H9 (cell line): ENCODE measurements at regions not wholly inside any gene's neighbourhood (a gene's known extent, or its start where the extent isn't known, plus 50 kb on each side); places are given as distances from the start of the nearest gene placed in this dataset.

Source experiments
- DNase-seq: peaks from one replicate; pipeline ENCODE4 v3.0.0-alpha.2; 2017
- H2AFZ ChIP-seq: one replicate; pipeline ENCODE4 v1.6.1; 2013; ENCODE audit warnings: mild to moderate bottlenecking, low read length, control low read depth, moderate library complexity
- H2AK5ac ChIP-seq: 2 replicates; pipeline ENCODE4 v1.6.1; 2013; ENCODE audit warnings: low read length, control low read depth, mixed read lengths; ENCODE audit not compliant: insufficient read length
- H2BK120ac ChIP-seq: one replicate; pipeline ENCODE4 v1.6.1; 2013; ENCODE audit warnings: low read depth, mild to moderate bottlenecking, low read length, control low read depth, inconsistent platforms; ENCODE audit not compliant: poor library complexity, severe bottlenecking
- H2BK12ac ChIP-seq: 2 replicates; pipeline ENCODE4 v1.6.1; 2013; ENCODE audit warnings: low read length, control low read depth, mixed read lengths, low read depth; ENCODE audit not compliant: insufficient read length
- H2BK15ac ChIP-seq: 2 replicates; pipeline ENCODE4 v1.6.1; 2013; ENCODE audit warnings: low read depth, low read length, control low read depth
- H2BK20ac ChIP-seq: one replicate; pipeline ENCODE4 v1.6.1; 2013; ENCODE audit warnings: low read depth, mild to moderate bottlenecking, low read length, control low read depth, inconsistent platforms; ENCODE audit not compliant: poor library complexity, severe bottlenecking
- H2BK5ac ChIP-seq: 2 replicates; pipeline ENCODE4 v1.6.1; 2013; ENCODE audit warnings: low read length, control low read depth, mixed read lengths; ENCODE audit not compliant: insufficient read length
- H3K14ac ChIP-seq: 2 replicates; pipeline ENCODE4 v1.6.1; 2013; ENCODE audit warnings: low read length, control low read depth; ENCODE audit not compliant: insufficient read depth
- H3K18ac ChIP-seq: 2 replicates; pipeline ENCODE4 v1.6.1; 2013; ENCODE audit warnings: low read depth, mild to moderate bottlenecking, mixed read lengths, low read length, control low read depth; ENCODE audit not compliant: insufficient read length
- H3K23ac ChIP-seq: 2 replicates; pipeline ENCODE4 v1.6.1; 2013; ENCODE audit warnings: low read length, control low read depth, mixed read lengths, low read depth; ENCODE audit not compliant: insufficient read length
- H3K23me2 ChIP-seq: 2 replicates; pipeline ENCODE4 v1.6.1; 2013; ENCODE audit warnings: low read depth, mild to moderate bottlenecking, mixed read lengths, low read length, control low read depth; ENCODE audit not compliant: insufficient read length, poor library complexity, severe bottlenecking
- H3K27ac ChIP-seq: 2 replicates; pipeline ENCODE4 v1.5.1; 2013; ENCODE audit warnings: low read length, control low read depth, mixed read lengths, low read depth; ENCODE audit not compliant: insufficient read length
- H3K27me3 ChIP-seq: 2 replicates; pipeline ENCODE4 v1.6.1; 2013; ENCODE audit warnings: low read length, control low read depth, inconsistent platforms; ENCODE audit not compliant: insufficient read depth
- H3K4ac ChIP-seq: 2 replicates; pipeline ENCODE4 v1.6.1; 2013; ENCODE audit warnings: low read depth, mild to moderate bottlenecking, control low read depth, inconsistent platforms, low read length, moderate library complexity
- H3K4me1 ChIP-seq: 2 replicates; pipeline ENCODE4 v1.6.1; 2013; ENCODE audit warnings: low read length, control low read depth, inconsistent platforms; ENCODE audit not compliant: insufficient read depth
- H3K4me2 ChIP-seq: 2 replicates; pipeline ENCODE4 v1.6.1; 2013; ENCODE audit warnings: low read length, control low read depth, mixed read lengths; ENCODE audit not compliant: insufficient read length, insufficient read depth
- H3K56ac ChIP-seq: 2 replicates; pipeline ENCODE4 v1.6.1; 2013; ENCODE audit warnings: low read depth, mild to moderate bottlenecking, mixed read lengths, low read length, control low read depth; ENCODE audit not compliant: insufficient read length
- H3K79me1 ChIP-seq: 2 replicates; pipeline ENCODE4 v1.6.1; 2013; ENCODE audit warnings: low read depth, mild to moderate bottlenecking, moderate library complexity, low read length, control low read depth, inconsistent platforms; ENCODE audit not compliant: insufficient read depth, poor library complexity, severe bottlenecking
- H3K79me2 ChIP-seq: 2 replicates; pipeline ENCODE4 v1.6.1; 2013; ENCODE audit warnings: low read length, control low read depth, inconsistent platforms; ENCODE audit not compliant: insufficient read depth
- H3K9ac ChIP-seq: 2 replicates; pipeline ENCODE4 v1.6.1; 2013; ENCODE audit warnings: low read length, control low read depth, mixed read lengths; ENCODE audit not compliant: insufficient read length; ENCODE audit errors: extremely low read depth
- H3K9me3 ChIP-seq: one replicate; pipeline ENCODE4 v1.6.1; 2013; ENCODE audit warnings: low read depth, low read length, inconsistent platforms; ENCODE audit not compliant: control insufficient read depth
- H3T11ph ChIP-seq: one replicate; pipeline ENCODE4 v1.6.1; 2013; ENCODE audit warnings: mild to moderate bottlenecking, low read length, control low read depth, inconsistent platforms
- H4K20me1 ChIP-seq: one replicate; pipeline ENCODE4 v1.6.1; 2013; ENCODE audit not compliant: control insufficient read depth, insufficient read length, insufficient read depth
- H4K5ac ChIP-seq: 2 replicates; pipeline ENCODE4 v1.6.1; 2013; ENCODE audit warnings: low read depth, mild to moderate bottlenecking, mixed read lengths, low read length, control low read depth; ENCODE audit not compliant: insufficient read length
- H4K8ac ChIP-seq: replicated peaks from 2 replicates; pipeline ENCODE4 v1.6.1; 2013; ENCODE audit warnings: low read length, control low read depth, mixed read lengths, low read depth; ENCODE audit not compliant: insufficient read length
- H4K91ac ChIP-seq: 2 replicates; pipeline ENCODE4 v1.6.1; 2013; ENCODE audit warnings: low read depth, mild to moderate bottlenecking, moderate library complexity, mixed read lengths, low read length, control low read depth; ENCODE audit not compliant: insufficient read length
- H3K27ac Mint-ChIP-seq, 3 experiments: 2 replicates in 2 of 3; 3 replicates in 1 of 3; pipeline ENCODE4 v1.8.0; 2020 to 2021; ENCODE audit warnings: mixed read lengths in 3 of 3, mild to moderate bottlenecking in 1 of 3, moderate library complexity in 1 of 3
- H3K27me3 Mint-ChIP-seq: 2 replicates; pipeline ENCODE4 v1.8.0; 2021; ENCODE audit warnings: low read depth, mild to moderate bottlenecking, moderate library complexity, mixed read lengths
- H3K36me3 Mint-ChIP-seq, 3 experiments: 2 replicates in 2 of 3; 3 replicates in 1 of 3; pipeline ENCODE4 v1.8.0; 2020 to 2021; ENCODE audit warnings: low read depth in 3 of 3, mixed read lengths in 3 of 3; ENCODE audit not compliant: insufficient read depth in 1 of 3
- H3K4me1 Mint-ChIP-seq, 2 experiments: 2 replicates each; pipeline ENCODE4 v1.8.0; 2020; ENCODE audit warnings: mixed read lengths in 2 of 2
- H3K4me3 Mint-ChIP-seq, 2 experiments: 2 replicates in 1 of 2; 3 replicates in 1 of 2; pipeline ENCODE4 v1.8.0; 2020 to 2021; ENCODE audit warnings: mild to moderate bottlenecking in 2 of 2, mixed read lengths in 2 of 2, moderate library complexity in 1 of 2
- H3K9me3 Mint-ChIP-seq, 2 experiments: 2 replicates in 1 of 2; 3 replicates in 1 of 2; pipeline ENCODE4 v1.8.0; 2020; ENCODE audit warnings: mild to moderate bottlenecking in 2 of 2, mixed read lengths in 2 of 2, moderate library complexity in 1 of 2
- WGBS: extraction: QIAGEN DNeasy Blood & Tissue Kit; methylation state at CpG from one replicate; pipeline ENCODE4 v1.1.7; 2013; ENCODE audit warnings: missing lambda C conversion rate, low lambda C conversion rate, mixed read lengths; ENCODE audit not compliant: insufficient read length; ENCODE audit errors: extremely low coverage; 5-methylcytosine and 5-hydroxymethylcytosine counted together
- TF ChIP-seq, protein P1 (sequence below): fragments of 200-600 bp; sonication (generic); conservative IDR thresholded peaks from 3 replicates; pipeline ENCODE4 v1.8.0; 2021; ENCODE audit warnings: antibody characterized with exemption, mild to moderate bottlenecking

GRCh38 chr4:43242606-43243005 lies 350.1 kb downstream of the GRXCR1 start:
- peaks cover 4% of the 10 kb centered on the region in 2 experiments; a peak in 1 of 4 replicates for H3K4me1 Mint-ChIP-seq
- H3K56ac ChIP-seq = no peak overlapping the region
- no peak overlapping the region for H2AK5ac ChIP-seq
- H3K36me3 Mint-ChIP-seq = no peaks in the 10 kb centered on the region
- H3K4me3 Mint-ChIP-seq = no peak overlapping the region
- no peak overlapping the region for H2BK5ac ChIP-seq
- H3K79me1 ChIP-seq = no peaks in the 10 kb centered on the region
- H3K18ac ChIP-seq = no peak overlapping the region
- no peak overlapping the region for H3K27ac Mint-ChIP-seq
- no peak overlapping the region for H3K27ac ChIP-seq
- H3K79me2 ChIP-seq = no peaks in the 10 kb centered on the region
- H3K14ac ChIP-seq = no peak overlapping the region
- no peak overlapping the region for H3K4ac ChIP-seq
- no peak overlapping the region for H2BK20ac ChIP-seq
- H3T11ph ChIP-seq = no peak overlapping the region
- H3K27me3 Mint-ChIP-seq = no peaks in the 10 kb centered on the region
- no peak overlapping the region for H3K4me2 ChIP-seq
- no peak overlapping the region for H2BK15ac ChIP-seq
- H4K5ac ChIP-seq = no peak overlapping the region
- no peak overlapping the region for H4K8ac ChIP-seq
- H3K9me3 ChIP-seq = no peaks in the 10 kb centered on the region
- no peak overlapping the region for H3K23ac ChIP-seq
- no CpG with 5 or more reads among the region's 2 CpGs for WGBS
- H3K27me3 ChIP-seq = no peaks in the 10 kb centered on the region
- no peaks in the 10 kb centered on the region for H3K4me1 ChIP-seq
- H2AFZ ChIP-seq = no peak overlapping the region
- H2BK120ac ChIP-seq = no peak overlapping the region
- H3K9me3 Mint-ChIP-seq = peaks cover 0 to 3% of the 10 kb centered on the region in 2 experiments; a peak in 1 of 5 replicates
- no peak for DNase-seq
- TF ChIP-seq, protein P1, sequence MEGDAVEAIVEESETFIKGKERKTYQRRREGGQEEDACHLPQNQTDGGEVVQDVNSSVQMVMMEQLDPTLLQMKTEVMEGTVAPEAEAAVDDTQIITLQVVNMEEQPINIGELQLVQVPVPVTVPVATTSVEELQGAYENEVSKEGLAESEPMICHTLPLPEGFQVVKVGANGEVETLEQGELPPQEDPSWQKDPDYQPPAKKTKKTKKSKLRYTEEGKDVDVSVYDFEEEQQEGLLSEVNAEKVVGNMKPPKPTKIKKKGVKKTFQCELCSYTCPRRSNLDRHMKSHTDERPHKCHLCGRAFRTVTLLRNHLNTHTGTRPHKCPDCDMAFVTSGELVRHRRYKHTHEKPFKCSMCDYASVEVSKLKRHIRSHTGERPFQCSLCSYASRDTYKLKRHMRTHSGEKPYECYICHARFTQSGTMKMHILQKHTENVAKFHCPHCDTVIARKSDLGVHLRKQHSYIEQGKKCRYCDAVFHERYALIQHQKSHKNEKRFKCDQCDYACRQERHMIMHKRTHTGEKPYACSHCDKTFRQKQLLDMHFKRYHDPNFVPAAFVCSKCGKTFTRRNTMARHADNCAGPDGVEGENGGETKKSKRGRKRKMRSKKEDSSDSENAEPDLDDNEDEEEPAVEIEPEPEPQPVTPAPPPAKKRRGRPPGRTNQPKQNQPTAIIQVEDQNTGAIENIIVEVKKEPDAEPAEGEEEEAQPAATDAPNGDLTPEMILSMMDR = no peak
- H2BK12ac ChIP-seq = no peak overlapping the region
- H3K9ac ChIP-seq = no peak overlapping the region
- H4K20me1 ChIP-seq = no peaks in the 10 kb centered on the region
- H3K23me2 ChIP-seq = no peaks in the 10 kb centered on the region
- H4K91ac ChIP-seq = no peak overlapping the region
